ENCODE measurements at regions not wholly inside any gene's neighbourhood (a gene's known extent, or its start where the extent isn't known, plus 50 kb on each side); places are given as distances from the start of the nearest gene placed in this dataset.
A peak's percentile ranks its signal among the peaks of the same experiment; 100 is the strongest.

DNA sequence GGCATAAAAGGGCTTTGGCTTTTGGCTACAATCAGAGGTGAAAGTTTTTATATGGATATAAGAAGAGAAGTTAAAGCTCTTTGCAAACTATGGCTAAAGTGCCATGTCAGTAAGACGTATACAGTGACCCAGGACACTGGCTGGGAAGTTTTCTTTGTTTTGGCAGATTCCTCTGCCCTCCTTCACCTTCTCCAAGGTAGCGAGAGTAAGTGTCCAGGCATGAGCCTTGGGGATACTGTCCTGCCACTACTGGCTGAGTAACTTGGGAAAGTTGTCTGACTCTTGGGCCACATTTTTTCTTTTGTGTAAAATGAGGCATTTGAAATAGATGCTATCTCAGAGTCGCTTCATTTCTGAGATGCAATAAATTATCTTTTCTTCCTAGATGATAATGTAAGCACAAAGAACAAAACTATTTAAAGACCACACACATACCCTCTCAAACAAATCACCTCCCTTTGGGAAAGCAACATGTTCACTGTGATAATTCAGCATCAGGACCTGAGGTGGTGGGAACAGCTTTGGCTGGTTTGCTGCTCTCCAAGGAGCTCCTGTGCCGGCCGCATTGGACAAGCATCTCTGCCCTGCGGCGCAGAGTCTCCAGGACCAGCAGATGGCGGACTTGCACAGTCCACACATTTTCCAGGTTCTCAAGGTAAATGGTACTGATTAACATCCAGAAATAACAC, 106.3 kb downstream of the PTCSC3 start:
- TF ChIP-seq, protein P1, sequence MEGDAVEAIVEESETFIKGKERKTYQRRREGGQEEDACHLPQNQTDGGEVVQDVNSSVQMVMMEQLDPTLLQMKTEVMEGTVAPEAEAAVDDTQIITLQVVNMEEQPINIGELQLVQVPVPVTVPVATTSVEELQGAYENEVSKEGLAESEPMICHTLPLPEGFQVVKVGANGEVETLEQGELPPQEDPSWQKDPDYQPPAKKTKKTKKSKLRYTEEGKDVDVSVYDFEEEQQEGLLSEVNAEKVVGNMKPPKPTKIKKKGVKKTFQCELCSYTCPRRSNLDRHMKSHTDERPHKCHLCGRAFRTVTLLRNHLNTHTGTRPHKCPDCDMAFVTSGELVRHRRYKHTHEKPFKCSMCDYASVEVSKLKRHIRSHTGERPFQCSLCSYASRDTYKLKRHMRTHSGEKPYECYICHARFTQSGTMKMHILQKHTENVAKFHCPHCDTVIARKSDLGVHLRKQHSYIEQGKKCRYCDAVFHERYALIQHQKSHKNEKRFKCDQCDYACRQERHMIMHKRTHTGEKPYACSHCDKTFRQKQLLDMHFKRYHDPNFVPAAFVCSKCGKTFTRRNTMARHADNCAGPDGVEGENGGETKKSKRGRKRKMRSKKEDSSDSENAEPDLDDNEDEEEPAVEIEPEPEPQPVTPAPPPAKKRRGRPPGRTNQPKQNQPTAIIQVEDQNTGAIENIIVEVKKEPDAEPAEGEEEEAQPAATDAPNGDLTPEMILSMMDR (IDR thresholded peaks at IDR 0.05), result peak; percentile 94
- TF ChIP-seq EZH2phosphoT487 (IDR thresholded peaks at IDR 0.05), result no peak
